ENCODE measurements at regions not wholly inside any gene's neighbourhood (a gene's known extent, or its start where the extent isn't known, plus 50 kb on each side); places are given as distances from the start of the nearest gene placed in this dataset.

DNA sequence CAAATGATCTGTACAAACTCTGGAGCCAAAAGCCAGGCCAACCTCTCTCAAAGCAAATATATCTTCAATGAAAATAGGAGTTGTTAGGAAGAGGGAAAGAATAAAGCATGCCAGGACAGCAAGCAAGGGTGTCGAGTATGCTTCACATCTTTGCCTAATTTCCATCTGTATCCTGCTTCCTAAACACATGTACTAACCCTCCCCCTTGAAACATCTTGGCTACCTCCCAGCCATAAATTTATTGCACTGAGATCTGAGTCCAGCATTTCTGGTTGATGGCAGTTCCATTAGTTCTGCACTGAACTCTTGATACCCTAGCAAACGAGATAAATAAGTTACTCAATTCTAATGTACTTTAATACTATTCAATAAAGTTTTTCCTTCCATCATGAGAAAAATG lies 430.5 kb upstream of the TRAM1L1 start:
- TF ChIP-seq GATA2 (IDR thresholded peaks at IDR 0.05; ENCODE audit: low read depth, low read length) (no peak), GATA3 (IDR thresholded peaks at IDR 0.05; ENCODE audit: low read depth, low read length) (no peak)
